Testis (tissue), 2 donors: ENCODE measurements at regions not wholly inside any gene's neighbourhood (a gene's known extent, or its start where the extent isn't known, plus 50 kb on each side); places are given as distances from the start of the nearest gene placed in this dataset.

ENCODE experiments used
- DNase-seq: peaks from one replicate; pipeline ENCODE4 v3.0.0-alpha.2; 2019
- H3K27ac ChIP-seq, 2 donors: fragments of 200-600 bp; sonication (generic); one replicate each; pipeline ENCODE4 v1.5.1; 2019
- H3K27me3 ChIP-seq: fragments of 200-600 bp; sonication (generic); one replicate; pipeline ENCODE4 v1.5.1; 2019
- H3K36me3 ChIP-seq: fragments of 200-600 bp; sonication (generic); one replicate; pipeline ENCODE4 v1.5.1; 2017; ENCODE audit warnings: low read depth; ENCODE audit errors: missing control alignments
- H3K4me1 ChIP-seq: fragments of 200-600 bp; sonication (generic); one replicate; pipeline ENCODE4 v1.5.1; 2019
- H3K4me3 ChIP-seq, 2 donors: fragments of 200-600 bp; sonication (generic); one replicate each; pipeline ENCODE4 v1.5.1; 2017 to 2019
- H3K9me3 ChIP-seq: fragments of 200-600 bp; sonication (generic); one replicate; pipeline ENCODE4 v1.5.1; 2017
- CTCF ChIP-seq, 3 experiments: fragments of 450-650 bp in 2 of 3; fragments of 200-600 bp in 1 of 3; sonication (generic) in 1 of 3; IDR thresholded peaks; one replicate each; pipeline ENCODE4 v1.5.1; 2016 to 2019; ENCODE audit warnings: antibody characterized with exemption in 3 of 3, mild to moderate bottlenecking in 2 of 3, moderate library complexity in 1 of 3
- POLR2A ChIP-seq: fragments of 450-650 bp; IDR thresholded peaks from one replicate; pipeline ENCODE4 v1.6.1; 2017; ENCODE audit warnings: antibody characterized with exemption, mild to moderate bottlenecking, moderate library complexity
- WGBS, 2 donors: methylation state at CpG; one replicate each; pipeline ENCODE4 v1.1.5; 2018; 5-methylcytosine and 5-hydroxymethylcytosine counted together
- intact Hi-C: fragments of 100-400 bp; cut with DNase I; formaldehyde crosslinking; loops from one replicate; pipeline ENCODE4 v1.15.1; 2023; ENCODE audit warnings: low total_unique reads

GRCh38 chr11:8333376-8333775 lies 69.7 kb upstream of the LMO1 start:
- no peak for DNase-seq
- WGBS, 2 donors, result 88 to 90% methylated on average over 4 of the region's 4 CpGs
- Histone ChIP-seq H3K27ac (no peak overlapping the region), H3K9me3 (no peaks in the 10 kb centered on the region), H3K27me3 (no peaks in the 10 kb centered on the region), H3K36me3 (no peaks in the 10 kb centered on the region), H3K4me1 (peaks cover 3% of the 10 kb centered on the region), H3K4me3 (no peak overlapping the region)
- intact Hi-C loops, result no loop called here
- TF ChIP-seq CTCF (IDR thresholded peaks at IDR 0.05) (no peak), POLR2A (no peak)

- Histone ChIP-seq H3K27ac (no peak overlapping the region), H3K27me3 (no peaks in the 10 kb centered on the region), H3K4me3 (no peak overlapping the region), H3K36me3 (no peaks in the 10 kb centered on the region), H3K9me3 (no peaks in the 10 kb centered on the region), H3K4me1 (peaks cover 3% of the 10 kb centered on the region)
- intact Hi-C loops, result no loop called here
- TF ChIP-seq POLR2A, result no peak
- TF ChIP-seq CTCF (IDR thresholded peaks at IDR 0.05), result no peak
- no peak for DNase-seq
- 82 to 92% methylated on average over 12 of the region's 12 CpGs for WGBS, 2 donors
Measured at GRCh38 chr11:8332891-8333290, 69.2 kb upstream of the LMO1 start.

GRCh38 chr11:8332196-8332595 lies 68.5 kb upstream of the LMO1 start:
- Histone ChIP-seq H3K27me3 (no peaks in the 10 kb centered on the region), H3K4me1 (peaks cover 3% of the 10 kb centered on the region), H3K9me3 (no peaks in the 10 kb centered on the region), H3K36me3 (no peaks in the 10 kb centered on the region), H3K27ac (no peak overlapping the region), H3K4me3 (no peak overlapping the region)
- 93 to 98% methylated on average over 4 of the region's 4 CpGs for WGBS, 2 donors
- DNase-seq, result no peak
- intact Hi-C loops, result no loop called here
- TF ChIP-seq CTCF (IDR thresholded peaks at IDR 0.05) (no peak), POLR2A (no peak)

GRCh38 chr11:8331767-8332166 lies 68.1 kb upstream of the LMO1 start:
- intact Hi-C loops, result no loop called here

More at GRCh38 chr11:8331767-8332166, 68.1 kb upstream of the LMO1 start:
- DNase-seq, result no peak
- WGBS, 2 donors, result 80 to 92% methylated on average over 2 to 3 of the region's 3 CpGs
- Histone ChIP-seq H3K27me3 (no peaks in the 10 kb centered on the region), H3K27ac (no peak overlapping the region), H3K9me3 (no peaks in the 10 kb centered on the region), H3K4me3 (no peak overlapping the region), H3K4me1 (peaks cover 3% of the 10 kb centered on the region), H3K36me3 (no peaks in the 10 kb centered on the region)
- TF ChIP-seq POLR2A (no peak), CTCF (IDR thresholded peaks at IDR 0.05) (no peak)
